Fibroblast of lung (primary cell): ENCODE measurements at regions not wholly inside any gene's neighbourhood (a gene's known extent, or its start where the extent isn't known, plus 50 kb on each side); places are given as distances from the start of the nearest gene placed in this dataset.

Experiments
- CTCF ChIP-seq, 2 donors: IDR thresholded peaks in 1 of 2; conservative IDR thresholded peaks in 1 of 2; 1 replicate in 1 of 2; 2 replicates in 1 of 2; pipeline ENCODE4 v1.5.1; 2011 to 2012; ENCODE audit warnings: low read length in 2 of 2, control low read depth in 1 of 2, inconsistent platforms in 1 of 2, low read depth in 1 of 2, mild to moderate bottlenecking in 1 of 2
- EZH2 ChIP-seq: IDR thresholded peaks from 2 replicates; pipeline ENCODE4 v1.5.1; 2012; ENCODE audit warnings: low read length, control low read depth, mild to moderate bottlenecking; ENCODE audit errors: missing control alignments

- TF ChIP-seq EZH2 (no peak), CTCF (conservative IDR thresholded peaks at IDR 0.05 in 1 of 2, IDR thresholded peaks at IDR 0.05 in 1 of 2; ENCODE audit: low read depth in 1 of 2, low read length in 2 of 2) (no peak)
These were observed 222.5 kb upstream of the GALNTL6 start for GRCh38 chr4:171590716-171591115.
